DND-41 (cell line): ENCODE measurements at regions not wholly inside any gene's neighbourhood (a gene's known extent, or its start where the extent isn't known, plus 50 kb on each side); places are given as distances from the start of the nearest gene placed in this dataset.

Source experiments
- ATAC-seq: fragments of 200-7000 bp; cut with Tn5 transposase; 3 replicates; pipeline ENCODE4 v1.9.1; 2021; ENCODE audit warnings: low read depth; ENCODE audit not compliant: insufficient read depth
- DNase-seq: peaks from one replicate; pipeline ENCODE4 v3.0.0-alpha.2; 2020
- H2AFZ ChIP-seq: 2 replicates; pipeline ENCODE4 v1.6.0; 2012; ENCODE audit warnings: low read depth, low read length
- H3K27ac ChIP-seq: 2 replicates; pipeline ENCODE4 v1.5.1; 2012; ENCODE audit warnings: low read length, inconsistent platforms
- H3K27me3 ChIP-seq: fragments of 200-600 bp; sonication (generic); 2 replicates; pipeline ENCODE4 v1.6.0; 2012; ENCODE audit warnings: low read length, mild to moderate bottlenecking, inconsistent platforms; ENCODE audit not compliant: insufficient read depth, poor library complexity
- H3K36me3 ChIP-seq: 2 replicates; pipeline ENCODE4 v1.5.1; 2012; ENCODE audit warnings: low read length, inconsistent platforms; ENCODE audit not compliant: insufficient read depth
- H3K4me1 ChIP-seq: 2 replicates; pipeline ENCODE4 v1.5.1; 2012; ENCODE audit warnings: mild to moderate bottlenecking, low read length; ENCODE audit not compliant: insufficient read depth
- H3K4me2 ChIP-seq: 2 replicates; pipeline ENCODE4 v1.6.0; 2012; ENCODE audit warnings: mild to moderate bottlenecking, moderate library complexity, low read length, inconsistent platforms; ENCODE audit not compliant: insufficient read depth
- H3K4me3 ChIP-seq, 2 experiments: fragments of 200-600 bp in 1 of 2; shearing (Covaris generic) in 1 of 2; 2 replicates each; pipeline ENCODE4 v1.5.1; 2012 to 2016; ENCODE audit warnings: inconsistent platforms in 2 of 2, low read length in 2 of 2, mild to moderate bottlenecking in 2 of 2, low read depth in 1 of 2, moderate library complexity in 1 of 2
- H3K79me2 ChIP-seq: 2 replicates; pipeline ENCODE4 v1.6.0; 2012; ENCODE audit warnings: low read length, inconsistent platforms; ENCODE audit not compliant: insufficient read depth
- H3K9ac ChIP-seq: 2 replicates; pipeline ENCODE4 v1.6.0; 2012; ENCODE audit warnings: low read depth, mild to moderate bottlenecking, inconsistent platforms, low read length, moderate library complexity
- H3K9me3 ChIP-seq: 2 replicates; pipeline ENCODE4 v1.5.1; 2012; ENCODE audit warnings: low read length, moderate library complexity, mild to moderate bottlenecking, inconsistent platforms; ENCODE audit not compliant: insufficient read depth, severe bottlenecking
- H4K20me1 ChIP-seq: 2 replicates; pipeline ENCODE4 v1.6.0; 2012; ENCODE audit warnings: low read length; ENCODE audit not compliant: insufficient read depth
- CTCF ChIP-seq: IDR thresholded peaks from 2 replicates; pipeline ENCODE4 v1.5.1; 2012; ENCODE audit warnings: borderline replicate concordance, low read length, moderate library complexity, mild to moderate bottlenecking; ENCODE audit not compliant: poor library complexity, severe bottlenecking; ENCODE audit errors: extremely low read depth
- EZH2 ChIP-seq: IDR thresholded peaks from 3 replicates; pipeline ENCODE4 v1.6.1; 2012; ENCODE audit warnings: borderline replicate concordance, low read depth, mild to moderate bottlenecking, moderate library complexity, low read length, inconsistent platforms; ENCODE audit not compliant: severe bottlenecking

GRCh38 chr3:174466471-174467054 lies 392.6 kb upstream of the NAALADL2 start:
- no peaks in the 10 kb centered on the region for H3K9me3 ChIP-seq
- DNase-seq: no peak
- no peak overlapping the region for H3K4me3 ChIP-seq
- H2AFZ ChIP-seq: no peak overlapping the region
- H3K4me1 ChIP-seq: no peaks in the 10 kb centered on the region
- ATAC-seq: no peak
- H4K20me1 ChIP-seq: no peaks in the 10 kb centered on the region
- no peaks in the 10 kb centered on the region for H3K27me3 ChIP-seq
- H3K36me3 ChIP-seq: no peaks in the 10 kb centered on the region
- no peak overlapping the region for H3K27ac ChIP-seq
- TF ChIP-seq EZH2 (no peak), CTCF (no peak)
- H3K79me2 ChIP-seq: no peaks in the 10 kb centered on the region
- no peak overlapping the region for H3K4me2 ChIP-seq
- H3K9ac ChIP-seq: no peak overlapping the region

GRCh38 chr3:174477491-174477890 lies 381.6 kb upstream of the NAALADL2 start:
- ATAC-seq (no peak), DNase-seq (no peak)
- H4K20me1 ChIP-seq: no peaks in the 10 kb centered on the region
- no peak overlapping the region for H2AFZ ChIP-seq
- H3K27ac ChIP-seq: no peak overlapping the region
- TF ChIP-seq EZH2 (no peak), CTCF (no peak)
- H3K36me3 ChIP-seq: no peaks in the 10 kb centered on the region
- no peak overlapping the region for H3K4me3 ChIP-seq
- H3K9ac ChIP-seq: no peak overlapping the region
- no peak overlapping the region for H3K4me2 ChIP-seq
- no peaks in the 10 kb centered on the region for H3K79me2 ChIP-seq
- H3K9me3 ChIP-seq: no peaks in the 10 kb centered on the region
- H3K4me1 ChIP-seq: no peaks in the 10 kb centered on the region
- no peaks in the 10 kb centered on the region for H3K27me3 ChIP-seq

- no peaks in the 10 kb centered on the region for H3K79me2 ChIP-seq
- TF ChIP-seq CTCF (no peak), EZH2 (no peak)
- H2AFZ ChIP-seq: no peak overlapping the region
- no peaks in the 10 kb centered on the region for H3K9me3 ChIP-seq
- no peak overlapping the region for H3K4me3 ChIP-seq
- H3K4me1 ChIP-seq: no peaks in the 10 kb centered on the region
- no peaks in the 10 kb centered on the region for H3K27me3 ChIP-seq
- H3K27ac ChIP-seq: no peak overlapping the region
- no peak overlapping the region for H3K4me2 ChIP-seq
- H3K9ac ChIP-seq: no peak overlapping the region
- DNase-seq: no peak
- ATAC-seq: no peak
- H3K36me3 ChIP-seq: no peaks in the 10 kb centered on the region
- no peaks in the 10 kb centered on the region for H4K20me1 ChIP-seq
Measured at GRCh38 chr3:174480767-174481166, 378.4 kb upstream of the NAALADL2 start.

GRCh38 chr3:174482541-174482940 lies 376.6 kb upstream of the NAALADL2 start:
- no peak overlapping the region for H3K4me3 ChIP-seq
- H3K36me3 ChIP-seq: no peaks in the 10 kb centered on the region
- TF ChIP-seq EZH2: no peak
- TF ChIP-seq CTCF: no peak
- no peaks in the 10 kb centered on the region for H3K27me3 ChIP-seq
- H4K20me1 ChIP-seq: no peaks in the 10 kb centered on the region
- no peaks in the 10 kb centered on the region for H3K79me2 ChIP-seq
- DNase-seq (no peak), ATAC-seq (no peak)
- H3K27ac ChIP-seq: no peak overlapping the region
- no peak overlapping the region for H2AFZ ChIP-seq
- no peak overlapping the region for H3K4me2 ChIP-seq
- no peaks in the 10 kb centered on the region for H3K4me1 ChIP-seq
- no peaks in the 10 kb centered on the region for H3K9me3 ChIP-seq
- no peak overlapping the region for H3K9ac ChIP-seq
